Adrenal gland (tissue), 9 donors: ENCODE measurements at regions not wholly inside any gene's neighbourhood (a gene's known extent, or its start where the extent isn't known, plus 50 kb on each side); places are given as distances from the start of the nearest gene placed in this dataset.

Source experiments
- DNase-seq, 7 donors: peaks; one replicate each; pipeline ENCODE4 v3.0.0-alpha.2; 2019 to 2020
- H3K27ac ChIP-seq, 5 donors: fragments of 200-600 bp; sonication (generic) in 4 of 5; 1 replicate in 3 of 5; 2 replicates in 2 of 5; pipeline versions ENCODE4 v1.5.1 to v1.8.0; 2016 to 2020; ENCODE audit warnings: mild to moderate bottlenecking in 1 of 5
- H3K27me3 ChIP-seq: fragments of 200-600 bp; 2 replicates; pipeline ENCODE4 v1.8.0; 2021
- H3K36me3 ChIP-seq, 2 donors: fragments of 200-600 bp; replicated peaks in 1 of 2; 1 replicate in 1 of 2; 2 replicates in 1 of 2; pipeline versions ENCODE4 v1.5.1 to v1.8.0; 2018 to 2022
- H3K4me1 ChIP-seq, 2 donors: fragments of 200-600 bp; replicated peaks in 1 of 2; 1 replicate in 1 of 2; 2 replicates in 1 of 2; pipeline versions ENCODE4 v1.5.1 to v1.8.0; 2018 to 2021
- H3K4me3 ChIP-seq, 4 donors: fragments of 200-600 bp; sonication (generic) in 3 of 4; one replicate each; pipeline ENCODE4 v1.5.1; 2016 to 2018
- H3K9me3 ChIP-seq, 3 donors: fragments of 200-600 bp; sonication (generic) in 1 of 3; replicated peaks in 1 of 3; 1 replicate in 2 of 3; 2 replicates in 1 of 3; pipeline versions ENCODE4 v1.5.1 to v1.8.0; 2016 to 2021
- CTCF ChIP-seq, 6 experiments: fragments of 450-650 bp in 4 of 6; fragments of 200-600 bp in 2 of 6; sonication (generic) in 1 of 6; IDR thresholded peaks; 1 replicate in 5 of 6; 2 replicates in 1 of 6; pipeline versions ENCODE4 v1.5.1 to v1.8.0; 2016 to 2021; ENCODE audit warnings: antibody characterized with exemption in 6 of 6, mild to moderate bottlenecking in 2 of 6, moderate library complexity in 1 of 6
- POLR2A ChIP-seq, 2 donors: fragments of 450-650 bp; IDR thresholded peaks; one replicate each; pipeline ENCODE4 v1.6.1; 2017; ENCODE audit warnings: antibody characterized with exemption in 2 of 2, mild to moderate bottlenecking in 2 of 2, moderate library complexity in 1 of 2
- WGBS, 4 donors: extraction: QIAGEN DNeasy Blood & Tissue Kit in 2 of 4; methylation state at CpG; one replicate each; pipeline versions ENCODE4 v1.1.5 to v1.1.7; 2013 to 2017; 5-methylcytosine and 5-hydroxymethylcytosine counted together
- intact Hi-C, 2 donors: fragments of 100-400 bp; cut with DNase I; formaldehyde crosslinking; loops; one replicate each; pipeline versions ENCODE4 v1.14.1 to v1.15.0; 2022 to 2023
- donor health status: healthy with polysubstance abuse.
- donor health status: Bipolar disorder and iron deficiency.
- donor health status: DM: yes; HTN: yes; CAD: no.
- donor health status: DM: no; HTN: no; CAD: no.
- donor health status: DM: no; HTN: no; CAD: no.

GRCh38 chr11:97254790-97255189, 865.0 kb downstream of the JRKL start:
- DNase-seq, result no peak
- intact Hi-C loops, result no loop called here
- H3K9me3 ChIP-seq, result no peaks in the 10 kb centered on the region
- H3K36me3 ChIP-seq, result no peaks in the 10 kb centered on the region
- no peak overlapping the region for H3K27ac ChIP-seq
- H3K27me3 ChIP-seq, result no peaks in the 10 kb centered on the region
- TF ChIP-seq CTCF (IDR thresholded peaks at IDR 0.05), result no peak
- TF ChIP-seq POLR2A (IDR thresholded peaks at IDR 0.05), result no peak
- WGBS, 4 donors, result 21 to 29% (median 26%) methylated on average over 1 of the region's 1 CpG
- no peaks in the 10 kb centered on the region for H3K4me1 ChIP-seq
- H3K4me3 ChIP-seq, result no peak overlapping the region

GRCh38 chr11:97259434-97259833, 869.6 kb downstream of the JRKL start:
- no peak for DNase-seq
- TF ChIP-seq CTCF (IDR thresholded peaks at IDR 0.05), result no peak
- no peak for TF ChIP-seq POLR2A (IDR thresholded peaks at IDR 0.05)
- no peak overlapping the region for H3K27ac ChIP-seq
- WGBS, 4 donors, result 82 to 96% (median 92%) methylated on average over 3 of the region's 3 CpGs
- no peaks in the 10 kb centered on the region for H3K27me3 ChIP-seq
- no peaks in the 10 kb centered on the region for H3K9me3 ChIP-seq
- no peaks in the 10 kb centered on the region for H3K4me1 ChIP-seq
- intact Hi-C loops, result no loop called here
- H3K36me3 ChIP-seq, result no peaks in the 10 kb centered on the region
- no peak overlapping the region for H3K4me3 ChIP-seq

- 91 to 96% (median 93%) methylated on average over 3 of the region's 3 CpGs for WGBS, 4 donors
- Histone ChIP-seq H3K9me3 (no peaks in the 10 kb centered on the region), H3K27me3 (no peaks in the 10 kb centered on the region), H3K4me1 (no peaks in the 10 kb centered on the region), H3K36me3 (no peaks in the 10 kb centered on the region), H3K4me3 (no peak overlapping the region), H3K27ac (no peak overlapping the region)
- intact Hi-C loops, result no loop called here
- DNase-seq, result no peak
- TF ChIP-seq CTCF (IDR thresholded peaks at IDR 0.05) (no peak), POLR2A (IDR thresholded peaks at IDR 0.05) (no peak)
Measured at GRCh38 chr11:97259884-97260283, 870.1 kb downstream of the JRKL start.

GRCh38 chr11:97263183-97263858, 873.5 kb downstream of the JRKL start:
- WGBS, 4 donors, result 76 to 87% (median 80%) methylated on average over 5 of the region's 5 CpGs
- no peaks in the 10 kb centered on the region for H3K27me3 ChIP-seq
- H3K27ac ChIP-seq, result no peak overlapping the region
- H3K4me3 ChIP-seq, result no peak overlapping the region
- TF ChIP-seq POLR2A (IDR thresholded peaks at IDR 0.05) (no peak), CTCF (IDR thresholded peaks at IDR 0.05) (no peak)
- no peaks in the 10 kb centered on the region for H3K9me3 ChIP-seq
- intact Hi-C loops, result no loop called here
- no peak for DNase-seq
- H3K36me3 ChIP-seq, result no peaks in the 10 kb centered on the region
- H3K4me1 ChIP-seq, result no peaks in the 10 kb centered on the region
